ENCODE measurements at regions not wholly inside any gene's neighbourhood (a gene's known extent, or its start where the extent isn't known, plus 50 kb on each side); places are given as distances from the start of the nearest gene placed in this dataset.
"Not testable (repeated sequence)": the region's sequence is repeated elsewhere in the genome, so short reads cannot be mapped to it uniquely, and the experiment has no call there.

GRCh38 chr20:30275073-30275472 lies 982.4 kb upstream of the DEFB115 start:
- not testable (repeated sequence) for H3K4me1 Mint-ChIP-seq (ENCODE audit: low read depth, unreplicated experiment); H3K9ac ChIP-seq (ENCODE audit: low read length); H3K4me3 Mint-ChIP-seq (ENCODE audit: unreplicated experiment); H3K27ac Mint-ChIP-seq (ENCODE audit: unreplicated experiment); H3K9me3 ChIP-seq (ENCODE audit: insufficient read depth, low read depth, low read length); H3K4me2 ChIP-seq (ENCODE audit: low read length); H4K20me1 ChIP-seq (ENCODE audit: insufficient read depth, low read length); H3K27ac ChIP-seq (ENCODE audit: low read depth, low read length); H3K4me1 ChIP-seq (ENCODE audit: insufficient read depth, low read length); H3K4me3 ChIP-seq (ENCODE audit: insufficient read depth, low read depth, low read length); H3K9me3 Mint-ChIP-seq (ENCODE audit: unreplicated experiment); H3K36me3 ChIP-seq (ENCODE audit: insufficient read depth, low read length); FAIRE-seq; H2AFZ ChIP-seq (ENCODE audit: low read depth, low read length); H3K27me3 ChIP-seq (ENCODE audit: insufficient read depth, low read length); DNase-seq (ENCODE audit: low read depth); H3K36me3 Mint-ChIP-seq (ENCODE audit: low read depth, unreplicated experiment); H3K27me3 Mint-ChIP-seq (ENCODE audit: low read depth, unreplicated experiment); H3K79me2 ChIP-seq (ENCODE audit: insufficient read depth, low read length)

GRCh38 chr20:30281584-30282197 lies 975.8 kb upstream of the DEFB115 start:
- Mint-ChIP-seq H3K4me1 (ENCODE audit: low read depth, unreplicated experiment) (no peaks in the 10 kb centered on the region), H3K4me3 (ENCODE audit: unreplicated experiment) (no peak overlapping the region), H3K27me3 (ENCODE audit: low read depth, unreplicated experiment) (peaks cover 4% of the 10 kb centered on the region), H3K27ac (ENCODE audit: unreplicated experiment) (no peak overlapping the region), H3K36me3 (ENCODE audit: low read depth, unreplicated experiment) (no peaks in the 10 kb centered on the region), H3K9me3 (ENCODE audit: unreplicated experiment) (peaks cover 16% of the 10 kb centered on the region)
- no peaks in the 10 kb centered on the region for H3K27me3 ChIP-seq (ENCODE audit: insufficient read depth, low read length)
- peak overlapping the region; percentile 18 for H2AFZ ChIP-seq (ENCODE audit: low read depth, low read length)
- no peak overlapping the region for H3K4me3 ChIP-seq (ENCODE audit: insufficient read depth, low read depth, low read length)
- FAIRE-seq (no peak), DNase-seq (ENCODE audit: low read depth) (no peak)
- TF ChIP-seq CTCF (IDR thresholded peaks at IDR 0.05; ENCODE audit: insufficient read depth, low read depth, low read length) (no peak), EZH2 (IDR thresholded peaks at IDR 0.05; ENCODE audit: insufficient read depth, low read length) (no peak)
- no peaks in the 10 kb centered on the region for H4K20me1 ChIP-seq (ENCODE audit: insufficient read depth, low read length)
- H3K9ac ChIP-seq (ENCODE audit: low read length) = no peak overlapping the region
- H3K36me3 ChIP-seq (ENCODE audit: insufficient read depth, low read length) = no peaks in the 10 kb centered on the region
- no peaks in the 10 kb centered on the region for H3K79me2 ChIP-seq (ENCODE audit: insufficient read depth, low read length)
- peak overlapping the region; percentile 19 for H3K4me2 ChIP-seq (ENCODE audit: low read length)
- H3K27ac ChIP-seq (ENCODE audit: low read depth, low read length) = no peak overlapping the region
- H3K4me1 ChIP-seq (ENCODE audit: insufficient read depth, low read length) = no peaks in the 10 kb centered on the region
- no peaks in the 10 kb centered on the region for H3K9me3 ChIP-seq (ENCODE audit: insufficient read depth, low read depth, low read length)

GRCh38 chr20:30283476-30284280 lies 973.8 kb upstream of the DEFB115 start:
- H3K36me3 ChIP-seq (ENCODE audit: insufficient read depth, low read length); H3K79me2 ChIP-seq (ENCODE audit: insufficient read depth, low read length); FAIRE-seq; H3K27ac ChIP-seq (ENCODE audit: low read depth, low read length); DNase-seq (ENCODE audit: low read depth); H3K4me1 Mint-ChIP-seq (ENCODE audit: low read depth, unreplicated experiment); H3K36me3 Mint-ChIP-seq (ENCODE audit: low read depth, unreplicated experiment); H3K9me3 ChIP-seq (ENCODE audit: insufficient read depth, low read depth, low read length); H3K4me1 ChIP-seq (ENCODE audit: insufficient read depth, low read length); H4K20me1 ChIP-seq (ENCODE audit: insufficient read depth, low read length); H3K27me3 Mint-ChIP-seq (ENCODE audit: low read depth, unreplicated experiment); H3K4me3 Mint-ChIP-seq (ENCODE audit: unreplicated experiment); H3K27ac Mint-ChIP-seq (ENCODE audit: unreplicated experiment); H3K4me3 ChIP-seq (ENCODE audit: insufficient read depth, low read depth, low read length); H3K27me3 ChIP-seq (ENCODE audit: insufficient read depth, low read length): not testable (repeated sequence)
- H3K9me3 Mint-ChIP-seq (ENCODE audit: unreplicated experiment) = peaks cover 14% of the 10 kb centered on the region
- Histone ChIP-seq H3K4me2 (ENCODE audit: low read length) (peak overlapping the region; percentile 81), H2AFZ (ENCODE audit: low read depth, low read length) (peak overlapping the region; percentile 66), H3K9ac (ENCODE audit: low read length) (peak overlapping the region; percentile 36)
